ENCODE measurements at regions not wholly inside any gene's neighbourhood (a gene's known extent, or its start where the extent isn't known, plus 50 kb on each side); places are given as distances from the start of the nearest gene placed in this dataset.
A peak's percentile ranks its signal among the peaks of the same experiment; 100 is the strongest.
"Not testable (repeated sequence)": the region's sequence is repeated elsewhere in the genome, so short reads cannot be mapped to it uniquely, and the experiment has no call there.

DNA sequence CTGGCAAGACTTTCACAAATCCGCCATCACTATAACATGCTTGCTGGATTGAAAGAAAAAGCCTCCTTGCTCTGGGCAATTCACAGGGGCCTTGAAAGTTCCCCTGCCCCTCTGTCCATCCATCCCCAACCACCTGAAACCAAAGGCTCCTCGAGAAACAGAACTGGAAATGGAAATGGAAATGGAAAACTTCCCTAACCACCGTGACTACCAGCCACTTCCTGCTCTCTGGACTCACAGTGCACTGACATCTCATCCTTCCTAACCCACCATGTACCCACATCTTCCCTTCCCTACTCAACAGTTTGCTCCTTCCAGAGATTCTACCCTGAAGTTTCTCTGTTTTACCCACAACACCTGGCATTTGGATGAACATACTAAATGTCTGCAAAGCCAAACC lies 603.6 kb upstream of the DIPK2B start:
- CTCF ChIA-PET, result no interaction called here
- POLR2A ChIA-PET (ENCODE audit: low non-redundant PET), result no interaction called here
- no peak for DNase-seq (ENCODE audit: low spot score)
- H3K27ac ChIP-seq, result peak overlapping the region; percentile 59; the same call in 1 of the 2 replicates
- TF ChIP-seq, protein P1, sequence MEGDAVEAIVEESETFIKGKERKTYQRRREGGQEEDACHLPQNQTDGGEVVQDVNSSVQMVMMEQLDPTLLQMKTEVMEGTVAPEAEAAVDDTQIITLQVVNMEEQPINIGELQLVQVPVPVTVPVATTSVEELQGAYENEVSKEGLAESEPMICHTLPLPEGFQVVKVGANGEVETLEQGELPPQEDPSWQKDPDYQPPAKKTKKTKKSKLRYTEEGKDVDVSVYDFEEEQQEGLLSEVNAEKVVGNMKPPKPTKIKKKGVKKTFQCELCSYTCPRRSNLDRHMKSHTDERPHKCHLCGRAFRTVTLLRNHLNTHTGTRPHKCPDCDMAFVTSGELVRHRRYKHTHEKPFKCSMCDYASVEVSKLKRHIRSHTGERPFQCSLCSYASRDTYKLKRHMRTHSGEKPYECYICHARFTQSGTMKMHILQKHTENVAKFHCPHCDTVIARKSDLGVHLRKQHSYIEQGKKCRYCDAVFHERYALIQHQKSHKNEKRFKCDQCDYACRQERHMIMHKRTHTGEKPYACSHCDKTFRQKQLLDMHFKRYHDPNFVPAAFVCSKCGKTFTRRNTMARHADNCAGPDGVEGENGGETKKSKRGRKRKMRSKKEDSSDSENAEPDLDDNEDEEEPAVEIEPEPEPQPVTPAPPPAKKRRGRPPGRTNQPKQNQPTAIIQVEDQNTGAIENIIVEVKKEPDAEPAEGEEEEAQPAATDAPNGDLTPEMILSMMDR (conservative IDR thresholded peaks at IDR 0.05; ENCODE audit: low read depth), result no peak

DNA sequence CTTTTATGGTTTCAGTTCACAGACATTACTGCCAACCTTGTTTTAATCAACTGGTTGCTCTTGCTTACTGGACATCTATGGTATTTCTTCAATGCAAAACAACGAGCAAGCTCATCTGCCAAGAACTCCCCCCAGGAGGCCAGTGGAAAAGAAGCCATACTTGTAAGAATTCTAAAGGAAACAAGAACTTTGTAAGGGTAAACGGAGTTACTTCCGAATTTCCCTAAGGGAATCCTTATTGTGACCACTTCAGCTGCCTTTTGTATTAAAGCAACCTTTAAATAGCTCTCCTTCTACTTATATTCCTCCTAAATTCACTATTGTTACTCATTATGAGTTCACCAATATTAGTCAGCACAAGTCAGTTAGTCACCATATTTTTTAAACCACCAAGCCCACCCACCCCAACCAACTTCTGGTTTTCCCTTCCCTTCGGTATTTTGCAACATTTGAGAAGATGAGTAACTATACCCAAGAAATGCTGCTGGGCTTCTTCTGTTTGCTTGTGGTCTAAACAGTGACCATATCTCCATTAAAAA lies 602.8 kb upstream of the DIPK2B start:
- no peak overlapping the region for H3K27ac ChIP-seq
- POLR2A ChIA-PET (ENCODE audit: low non-redundant PET), result no interaction called here
- TF ChIP-seq, protein P1 (conservative IDR thresholded peaks at IDR 0.05; ENCODE audit: low read depth), result no peak

DNA sequence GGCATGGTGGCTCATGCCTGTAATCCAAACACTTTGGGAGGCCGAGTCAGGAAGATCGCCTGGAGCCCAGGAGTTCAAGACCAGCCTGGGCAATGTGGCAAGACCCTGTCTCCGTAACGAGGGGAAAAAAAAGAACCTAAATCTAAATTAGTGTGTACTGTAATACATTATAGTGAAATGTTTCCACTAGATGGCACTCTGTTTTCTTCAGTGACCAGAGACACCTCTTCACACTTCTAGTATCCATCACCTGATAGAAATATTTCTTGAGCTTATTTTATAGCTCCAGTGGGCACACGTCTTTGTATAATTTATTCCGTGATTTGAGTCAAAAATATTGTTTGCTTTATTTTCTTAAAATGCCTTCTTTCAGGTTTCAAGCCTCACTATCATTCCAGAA lies 600.9 kb upstream of the DIPK2B start:
- H3K27ac ChIP-seq, result peak overlapping the region; percentile 83
- CTCF ChIA-PET, result interaction anchor here (0.6 to 1.0 kb wide), 2 partner anchors 19 to 100 kb away, joined by 3 to 4 read pairs; no protein-coding TSS in a partner anchor
- no peak for DNase-seq (ENCODE audit: low spot score)
- TF ChIP-seq, protein P1 (conservative IDR thresholded peaks at IDR 0.05; ENCODE audit: low read depth), result peak; percentile 41
- POLR2A ChIA-PET (ENCODE audit: low non-redundant PET), result interaction anchor here (0.8 kb wide), 1 partner anchor 48 kb away, joined by 4 read pairs; no protein-coding TSS in a partner anchor

More for the DNA sequence above, 602.8 kb upstream of the DIPK2B start:
- CTCF ChIA-PET, result interaction anchor here (0.6 kb wide), 1 partner anchor 9 kb away, joined by 3 read pairs; no protein-coding TSS in a partner anchor
- DNase-seq (ENCODE audit: low spot score), result peak; percentile 56

DNA sequence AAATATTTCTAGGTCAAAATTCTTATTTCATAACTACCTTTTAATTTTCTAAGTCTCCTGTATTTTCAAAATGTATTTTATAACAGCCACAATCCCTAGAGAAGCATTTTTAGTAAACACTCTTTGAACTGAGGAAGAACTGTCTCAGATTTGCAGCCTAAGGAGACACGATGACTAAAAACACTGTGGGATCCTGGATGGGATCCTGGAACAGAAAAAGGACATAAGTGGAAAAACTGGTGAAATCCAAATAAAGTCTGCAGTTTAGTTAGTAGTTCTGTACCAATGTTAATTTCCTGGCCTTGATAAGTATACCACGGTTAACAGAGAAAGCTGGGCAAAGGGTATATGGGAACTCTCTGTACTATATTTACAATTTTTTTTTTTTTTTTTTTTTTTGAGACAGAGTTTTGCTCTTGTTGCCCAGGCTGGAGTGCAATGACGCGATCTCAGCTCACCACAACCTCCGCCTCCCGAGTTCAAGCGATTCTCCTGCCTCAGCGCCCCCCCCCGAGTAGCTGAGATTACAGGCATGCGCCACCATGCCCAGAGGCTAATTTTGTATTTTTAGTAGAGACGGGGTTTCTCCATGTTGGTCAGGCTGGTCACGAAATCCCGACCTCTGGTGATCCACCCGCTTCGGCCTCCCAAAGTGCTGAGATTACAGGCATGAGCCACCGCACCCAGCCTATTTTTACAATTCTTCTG lies 600.2 kb upstream of the DIPK2B start:
- DNase-seq (ENCODE audit: low spot score); CTCF ChIA-PET; POLR2A ChIA-PET (ENCODE audit: low non-redundant PET): not testable (repeated sequence)
- H3K27ac ChIP-seq, result peak overlapping the region; percentile 83

DNA sequence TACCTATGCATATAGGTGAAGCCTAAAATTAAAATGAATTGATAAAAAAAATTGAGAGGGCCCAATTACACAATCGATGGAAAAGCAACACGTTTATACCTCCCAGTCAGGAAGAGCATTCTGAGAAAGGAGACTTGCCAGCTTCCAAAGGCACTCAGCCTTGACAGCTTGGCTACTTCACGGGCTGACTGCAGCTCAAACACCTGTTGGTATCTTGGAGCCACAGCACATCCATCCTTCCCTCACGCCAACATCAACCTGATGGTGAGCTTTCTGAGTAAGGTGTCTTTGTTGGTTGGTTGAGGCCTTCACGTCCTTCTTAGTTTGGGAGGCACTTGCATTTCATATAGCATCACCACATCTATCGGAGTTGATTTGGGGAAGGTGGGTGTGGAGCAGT lies 598.9 kb upstream of the DIPK2B start:
- no peak overlapping the region for H3K27ac ChIP-seq
- no peak for DNase-seq (ENCODE audit: low spot score)
- TF ChIP-seq, protein P1 (conservative IDR thresholded peaks at IDR 0.05; ENCODE audit: low read depth), result no peak
- CTCF ChIA-PET, result interaction anchor here (0.6 kb wide), 1 partner anchor 1964 kb away, joined by 5 read pairs; no protein-coding TSS in a partner anchor
- POLR2A ChIA-PET (ENCODE audit: low non-redundant PET), result no interaction called here

DNA sequence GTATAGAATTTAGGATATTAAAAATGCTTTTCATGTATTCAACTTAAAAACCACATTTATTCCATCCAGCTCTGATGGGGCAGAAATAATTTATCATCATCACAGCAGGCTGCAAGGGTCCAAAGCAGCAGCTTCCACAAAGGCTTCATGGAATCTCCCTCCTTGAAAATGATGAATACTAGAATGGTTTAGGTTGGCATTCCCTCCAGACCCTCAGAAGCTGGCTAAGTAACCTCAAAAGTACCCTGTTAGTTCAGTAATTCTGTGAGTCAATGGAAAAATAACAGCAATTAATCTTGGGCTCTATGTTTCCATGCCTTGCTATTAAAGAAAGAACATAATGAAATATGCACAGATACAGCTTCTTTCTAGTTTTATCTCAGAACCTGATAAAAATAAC lies 594.9 kb upstream of the DIPK2B start:
- POLR2A ChIA-PET (ENCODE audit: low non-redundant PET), result no interaction called here
- CTCF ChIA-PET, result no interaction called here
- TF ChIP-seq, protein P1 (conservative IDR thresholded peaks at IDR 0.05; ENCODE audit: low read depth), result no peak
- DNase-seq (ENCODE audit: low spot score), result no peak
- H3K27ac ChIP-seq, result no peak overlapping the region

DNA sequence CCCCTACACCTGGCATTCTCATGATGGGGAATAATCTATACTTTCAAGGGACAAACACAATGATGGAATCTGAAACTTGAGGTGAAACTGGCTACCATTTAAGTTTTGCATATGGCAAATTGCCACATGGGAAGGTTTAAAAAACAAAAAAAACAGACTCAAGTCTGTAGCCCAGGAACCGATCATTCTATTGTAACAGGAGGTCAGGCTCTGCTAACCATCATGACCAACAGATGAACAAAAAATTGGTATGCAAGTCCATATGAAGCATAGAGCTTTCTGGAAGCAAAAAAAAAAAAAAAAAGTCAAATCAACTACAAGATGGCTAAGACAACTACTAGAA lies 594.3 kb upstream of the DIPK2B start:
- ChIA-PET CTCF (interaction anchor here (0.6 kb wide), 2 partner anchors 8 to 451 kb away, joined by 3 to 4 read pairs; no protein-coding TSS in a partner anchor), POLR2A (ENCODE audit: low non-redundant PET) (no interaction called here)
- H3K27ac ChIP-seq, result no peak overlapping the region
- TF ChIP-seq, protein P1 (conservative IDR thresholded peaks at IDR 0.05; ENCODE audit: low read depth), result no peak
- no peak for DNase-seq (ENCODE audit: low spot score)

All from RWPE1 (cell line).